ENCODE measurements at regions not wholly inside any gene's neighbourhood (a gene's known extent, or its start where the extent isn't known, plus 50 kb on each side); places are given as distances from the start of the nearest gene placed in this dataset.

GRCh38 chr9:2418619-2419018 lies 203.0 kb upstream of the VLDLR start:
- H3K4me1 ChIP-seq = no peaks in the 10 kb centered on the region
- H3K27me3 ChIP-seq = no peaks in the 10 kb centered on the region
- no peak for DNase-seq (ENCODE audit: low spot score in 2 of 2)
- H3K36me3 ChIP-seq = no peaks in the 10 kb centered on the region
- WGBS = 26% methylated on average over 2 of the region's 2 CpGs
- no peak overlapping the region for H3K4me3 ChIP-seq
- H3K27ac ChIP-seq = no peak overlapping the region
- TF ChIP-seq CTCF (IDR thresholded peaks at IDR 0.05) = no peak
- TF ChIP-seq POLR2A (IDR thresholded peaks at IDR 0.05) = no peak
- TF ChIP-seq POLR2AphosphoS5 (IDR thresholded peaks at IDR 0.05) = no peak
- no peak for TF ChIP-seq EP300 (IDR thresholded peaks at IDR 0.05)
- no peaks in the 10 kb centered on the region for H3K9me3 ChIP-seq

- Histone ChIP-seq H3K9me3 (no peaks in the 10 kb centered on the region), H3K4me1 (no peaks in the 10 kb centered on the region), H3K27me3 (no peaks in the 10 kb centered on the region), H3K4me3 (no peak overlapping the region), H3K36me3 (no peaks in the 10 kb centered on the region), H3K27ac (no peak overlapping the region)
- 33% methylated on average over 2 of the region's 2 CpGs for WGBS
- no peak for TF ChIP-seq POLR2AphosphoS5 (IDR thresholded peaks at IDR 0.05)
- no peak for TF ChIP-seq EP300 (IDR thresholded peaks at IDR 0.05)
- no peak for TF ChIP-seq POLR2A (IDR thresholded peaks at IDR 0.05)
- no peak for TF ChIP-seq CTCF (IDR thresholded peaks at IDR 0.05)
- DNase-seq (ENCODE audit: low spot score in 2 of 2) = no peak
Measured at GRCh38 chr9:2419347-2419746, 202.2 kb upstream of the VLDLR start.

- Histone ChIP-seq H3K27ac (no peak overlapping the region), H3K4me3 (no peak overlapping the region), H3K27me3 (no peaks in the 10 kb centered on the region), H3K9me3 (no peaks in the 10 kb centered on the region), H3K36me3 (no peaks in the 10 kb centered on the region), H3K4me1 (no peaks in the 10 kb centered on the region)
- DNase-seq (ENCODE audit: low spot score in 2 of 2) = no peak
- 55% methylated on average over 3 of the region's 3 CpGs for WGBS
- TF ChIP-seq EP300 (IDR thresholded peaks at IDR 0.05) (no peak), POLR2A (IDR thresholded peaks at IDR 0.05) (no peak), POLR2AphosphoS5 (IDR thresholded peaks at IDR 0.05) (no peak), CTCF (IDR thresholded peaks at IDR 0.05) (no peak)
Measured at GRCh38 chr9:2420543-2420942, 201.0 kb upstream of the VLDLR start.

- Histone ChIP-seq H3K36me3 (no peaks in the 10 kb centered on the region), H3K9me3 (no peaks in the 10 kb centered on the region), H3K4me3 (no peak overlapping the region), H3K4me1 (no peaks in the 10 kb centered on the region), H3K27me3 (no peaks in the 10 kb centered on the region), H3K27ac (no peak overlapping the region)
- no peak for DNase-seq (ENCODE audit: low spot score in 2 of 2)
- 32% methylated on average over 2 of the region's 2 CpGs for WGBS
- TF ChIP-seq CTCF (IDR thresholded peaks at IDR 0.05) = no peak
- no peak for TF ChIP-seq POLR2AphosphoS5 (IDR thresholded peaks at IDR 0.05)
- no peak for TF ChIP-seq EP300 (IDR thresholded peaks at IDR 0.05)
- no peak for TF ChIP-seq POLR2A (IDR thresholded peaks at IDR 0.05)
Measured at GRCh38 chr9:2424619-2425033, 197.0 kb upstream of the VLDLR start.

GRCh38 chr9:2425676-2426075 lies 195.9 kb upstream of the VLDLR start:
- TF ChIP-seq CTCF (IDR thresholded peaks at IDR 0.05) (no peak), POLR2AphosphoS5 (IDR thresholded peaks at IDR 0.05) (no peak), EP300 (IDR thresholded peaks at IDR 0.05) (no peak), POLR2A (IDR thresholded peaks at IDR 0.05) (no peak)
- WGBS = 91% methylated on average over 2 of the region's 2 CpGs
- no peaks in the 10 kb centered on the region for H3K4me1 ChIP-seq
- H3K4me3 ChIP-seq = no peak overlapping the region
- H3K27me3 ChIP-seq = no peaks in the 10 kb centered on the region
- no peak overlapping the region for H3K27ac ChIP-seq
- H3K9me3 ChIP-seq = no peaks in the 10 kb centered on the region
- no peak for DNase-seq (ENCODE audit: low spot score in 2 of 2)
- H3K36me3 ChIP-seq = no peaks in the 10 kb centered on the region
